ENCODE measurements at regions not wholly inside any gene's neighbourhood (a gene's known extent, or its start where the extent isn't known, plus 50 kb on each side); places are given as distances from the start of the nearest gene placed in this dataset.

DNA sequence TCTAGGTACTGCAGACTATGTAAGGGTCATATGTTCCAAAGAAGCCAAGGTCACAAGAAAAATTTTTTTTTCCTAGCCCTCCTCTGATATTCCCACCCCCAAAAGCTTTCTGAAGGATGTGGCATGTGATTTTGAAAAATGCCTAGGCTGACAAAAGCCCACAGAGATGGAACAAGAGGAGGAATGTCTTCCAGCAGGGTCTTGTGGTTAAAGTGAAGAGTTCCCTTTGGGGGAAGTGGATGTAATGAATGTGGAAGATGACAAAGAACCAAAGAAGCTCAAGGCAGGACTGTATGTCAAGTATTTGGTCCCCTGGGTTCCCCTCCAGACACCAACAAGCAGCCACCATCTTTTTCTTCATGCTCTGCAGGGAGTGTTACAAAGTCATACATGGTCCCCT, 268.8 kb downstream of the BCOR start:
- Mint-ChIP-seq H3K4me1 (ENCODE audit: low read depth) (no peaks in the 10 kb centered on the region), H3K27ac (no peak overlapping the region), H3K27me3 (ENCODE audit: insufficient read depth) (peaks cover 5% of the 10 kb centered on the region)

DNA sequence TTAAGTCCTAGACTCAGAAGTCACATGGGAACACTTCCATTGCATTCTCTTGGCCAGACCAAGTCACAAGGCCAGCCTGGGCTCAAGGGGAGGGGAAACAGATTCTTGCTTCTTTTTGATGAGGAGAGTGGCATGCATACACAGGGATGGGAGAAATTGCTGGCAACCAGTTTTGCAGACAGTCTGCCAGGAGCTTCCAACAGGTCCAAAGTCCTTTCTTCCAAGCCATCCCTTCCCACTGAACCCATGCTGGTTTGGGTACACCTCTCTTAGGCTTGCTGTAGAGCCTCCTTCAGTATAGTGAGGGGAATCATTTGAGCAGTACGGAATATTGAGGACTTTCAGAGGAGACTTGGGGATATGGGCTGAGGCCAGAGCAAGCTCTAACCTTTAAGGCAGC, 267.8 kb downstream of the BCOR start:
- DNase-seq: no peak
- no peak overlapping the region for H3K27ac Mint-ChIP-seq
- H3K9me3 Mint-ChIP-seq: no peaks in the 10 kb centered on the region
- H3K36me3 Mint-ChIP-seq (ENCODE audit: low read depth): no peaks in the 10 kb centered on the region
- H3K4me1 Mint-ChIP-seq (ENCODE audit: low read depth): no peaks in the 10 kb centered on the region
- no peak overlapping the region for H3K4me3 Mint-ChIP-seq
- TF ChIP-seq, protein P1, sequence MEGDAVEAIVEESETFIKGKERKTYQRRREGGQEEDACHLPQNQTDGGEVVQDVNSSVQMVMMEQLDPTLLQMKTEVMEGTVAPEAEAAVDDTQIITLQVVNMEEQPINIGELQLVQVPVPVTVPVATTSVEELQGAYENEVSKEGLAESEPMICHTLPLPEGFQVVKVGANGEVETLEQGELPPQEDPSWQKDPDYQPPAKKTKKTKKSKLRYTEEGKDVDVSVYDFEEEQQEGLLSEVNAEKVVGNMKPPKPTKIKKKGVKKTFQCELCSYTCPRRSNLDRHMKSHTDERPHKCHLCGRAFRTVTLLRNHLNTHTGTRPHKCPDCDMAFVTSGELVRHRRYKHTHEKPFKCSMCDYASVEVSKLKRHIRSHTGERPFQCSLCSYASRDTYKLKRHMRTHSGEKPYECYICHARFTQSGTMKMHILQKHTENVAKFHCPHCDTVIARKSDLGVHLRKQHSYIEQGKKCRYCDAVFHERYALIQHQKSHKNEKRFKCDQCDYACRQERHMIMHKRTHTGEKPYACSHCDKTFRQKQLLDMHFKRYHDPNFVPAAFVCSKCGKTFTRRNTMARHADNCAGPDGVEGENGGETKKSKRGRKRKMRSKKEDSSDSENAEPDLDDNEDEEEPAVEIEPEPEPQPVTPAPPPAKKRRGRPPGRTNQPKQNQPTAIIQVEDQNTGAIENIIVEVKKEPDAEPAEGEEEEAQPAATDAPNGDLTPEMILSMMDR (IDR thresholded peaks at IDR 0.05): no peak
- peaks cover 3% of the 10 kb centered on the region; the same call in 1 of the 2 replicates for H3K27me3 Mint-ChIP-seq (ENCODE audit: insufficient read depth)

More for the DNA sequence above, 268.8 kb downstream of the BCOR start:
- no peaks in the 10 kb centered on the region for H3K9me3 Mint-ChIP-seq
- H3K4me3 Mint-ChIP-seq: no peak overlapping the region
- DNase-seq: no peak
- TF ChIP-seq, protein P1 (IDR thresholded peaks at IDR 0.05): no peak
- no peaks in the 10 kb centered on the region for H3K36me3 Mint-ChIP-seq (ENCODE audit: low read depth)

DNA sequence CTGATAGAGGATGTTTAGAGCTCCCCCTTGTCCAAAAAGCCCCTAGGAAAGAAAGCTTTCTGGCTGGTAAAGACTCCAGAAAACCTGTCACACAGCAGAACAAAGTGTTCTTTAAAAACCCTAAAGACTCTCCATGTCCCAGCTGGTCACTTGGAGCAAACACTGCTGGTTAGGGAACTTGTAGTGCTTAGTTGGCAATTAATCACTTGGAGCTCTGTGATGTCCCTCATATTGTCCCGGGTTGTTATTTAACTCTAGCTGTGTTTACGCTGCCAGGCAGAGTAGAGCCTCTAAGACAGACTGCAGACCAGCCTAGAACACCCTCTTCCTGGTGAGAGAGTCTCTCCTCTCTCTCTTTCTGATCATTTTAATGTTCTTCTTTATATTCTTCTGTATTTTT, 267.3 kb downstream of the BCOR start:
- Mint-ChIP-seq H3K4me1 (ENCODE audit: low read depth) (no peaks in the 10 kb centered on the region), H3K27me3 (ENCODE audit: insufficient read depth) (peaks cover 3% of the 10 kb centered on the region; the same call in 1 of the 2 replicates), H3K27ac (no peak overlapping the region), H3K9me3 (no peaks in the 10 kb centered on the region), H3K36me3 (ENCODE audit: low read depth) (no peaks in the 10 kb centered on the region), H3K4me3 (no peak overlapping the region)
- DNase-seq: no peak
- TF ChIP-seq, protein P1 (IDR thresholded peaks at IDR 0.05): no peak

DNA sequence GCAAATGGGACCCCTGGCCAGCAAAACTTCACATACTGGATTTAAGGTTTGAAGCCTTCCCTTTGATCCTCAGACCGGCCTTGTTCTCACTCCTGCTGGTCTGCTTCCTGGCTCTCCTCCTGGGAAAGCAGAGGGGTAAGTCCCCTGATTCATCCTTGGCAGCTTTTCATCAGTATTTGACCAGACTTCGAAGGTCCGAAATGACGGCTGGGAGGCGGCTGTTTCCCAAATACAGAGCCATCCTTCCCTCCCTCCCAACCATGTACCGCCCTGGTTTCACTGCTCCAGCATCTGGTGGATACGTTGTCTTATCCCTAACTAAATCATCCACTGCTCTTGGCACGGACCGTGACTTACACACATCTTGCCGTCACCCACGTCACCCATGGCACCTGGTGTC, 265.5 kb downstream of the BCOR start:
- Mint-ChIP-seq H3K4me3 (no peak overlapping the region), H3K36me3 (ENCODE audit: low read depth) (no peaks in the 10 kb centered on the region), H3K27ac (no peak overlapping the region), H3K9me3 (no peaks in the 10 kb centered on the region), H3K4me1 (ENCODE audit: low read depth) (no peaks in the 10 kb centered on the region), H3K27me3 (ENCODE audit: insufficient read depth) (no peaks in the 10 kb centered on the region)
- DNase-seq: no peak
- TF ChIP-seq, protein P1 (IDR thresholded peaks at IDR 0.05): no peak

DNA sequence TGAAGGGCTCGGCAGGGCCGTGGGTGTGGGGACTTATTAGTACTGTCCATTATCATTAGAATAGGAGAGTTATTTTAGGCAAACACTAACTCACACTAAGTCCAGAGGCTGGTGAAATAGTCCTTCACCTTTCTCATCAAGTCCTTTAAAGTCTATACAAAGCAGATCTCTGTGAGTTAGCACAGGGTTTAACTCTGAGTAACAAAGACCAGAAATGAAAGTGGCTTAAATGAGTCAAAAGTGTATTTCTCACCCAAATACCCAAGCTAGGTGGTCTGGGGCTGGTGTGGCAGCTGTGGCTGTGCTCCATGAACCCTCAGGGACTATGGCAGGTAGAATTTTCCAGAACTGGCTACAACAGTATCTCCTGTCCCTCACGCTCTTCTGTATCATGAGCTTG, 263.2 kb downstream of the BCOR start:
- no peaks in the 10 kb centered on the region for H3K4me1 Mint-ChIP-seq (ENCODE audit: low read depth)
- TF ChIP-seq, protein P1 (IDR thresholded peaks at IDR 0.05): no peak
- H3K4me3 Mint-ChIP-seq: no peak overlapping the region
- H3K27me3 Mint-ChIP-seq (ENCODE audit: insufficient read depth): peaks cover 1% of the 10 kb centered on the region; the same call in 1 of the 2 replicates
- H3K27ac Mint-ChIP-seq: no peak overlapping the region
- no peak for DNase-seq
- H3K36me3 Mint-ChIP-seq (ENCODE audit: low read depth): no peaks in the 10 kb centered on the region
- H3K9me3 Mint-ChIP-seq: no peaks in the 10 kb centered on the region

DNA sequence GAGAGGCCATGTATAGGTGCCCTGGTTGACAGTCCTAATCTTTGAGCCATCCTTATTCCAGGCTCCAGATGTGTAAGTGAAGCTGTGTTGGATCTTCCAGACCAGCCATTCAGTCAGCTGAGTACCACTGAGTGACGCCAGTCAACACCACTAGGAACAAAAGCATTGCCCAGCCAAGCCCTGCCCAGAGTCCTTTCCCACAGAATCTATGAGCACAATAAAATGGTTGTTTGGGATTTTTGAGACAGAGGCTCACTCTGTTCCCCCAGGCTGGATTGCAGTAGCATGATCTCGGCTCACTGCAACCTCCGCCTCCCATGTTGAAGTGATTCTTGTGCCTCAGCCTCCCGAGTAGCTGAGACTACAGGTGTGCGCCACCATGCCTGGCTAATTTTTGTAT, 262.5 kb downstream of the BCOR start:
- TF ChIP-seq, protein P1 (IDR thresholded peaks at IDR 0.05): no peak
- H3K4me3 Mint-ChIP-seq: no peak overlapping the region
- no peaks in the 10 kb centered on the region for H3K9me3 Mint-ChIP-seq
- H3K36me3 Mint-ChIP-seq (ENCODE audit: low read depth): no peaks in the 10 kb centered on the region
- no peak overlapping the region for H3K27ac Mint-ChIP-seq
- no peaks in the 10 kb centered on the region for H3K4me1 Mint-ChIP-seq (ENCODE audit: low read depth)
- peaks cover 2% of the 10 kb centered on the region; the same call in 1 of the 2 replicates for H3K27me3 Mint-ChIP-seq (ENCODE audit: insufficient read depth)
- no peak for DNase-seq

All from HFFc6 (cell line).